OCI-LY1 (cell line): ENCODE measurements at regions not wholly inside any gene's neighbourhood (a gene's known extent, or its start where the extent isn't known, plus 50 kb on each side); places are given as distances from the start of the nearest gene placed in this dataset.

Source experiments
- EZH2 ChIP-seq: fragments of 200-600 bp; sonication (generic), shearing (Covaris generic); IDR thresholded peaks from 2 replicates; pipeline ENCODE4 v1.8.0; 2017; ENCODE audit warnings: borderline replicate concordance, mixed run types, mild to moderate bottlenecking, antibody characterized with exemption, low read length, moderate library complexity, mixed read lengths
- TF ChIP-seq, protein P1 (sequence below): fragments of 200-600 bp; sonication (generic), shearing (Covaris generic); IDR thresholded peaks from 2 replicates; pipeline ENCODE4 v1.5.1; 2017; ENCODE audit warnings: mild to moderate bottlenecking, antibody characterized with exemption, low read length, moderate library complexity, mixed read lengths

DNA sequence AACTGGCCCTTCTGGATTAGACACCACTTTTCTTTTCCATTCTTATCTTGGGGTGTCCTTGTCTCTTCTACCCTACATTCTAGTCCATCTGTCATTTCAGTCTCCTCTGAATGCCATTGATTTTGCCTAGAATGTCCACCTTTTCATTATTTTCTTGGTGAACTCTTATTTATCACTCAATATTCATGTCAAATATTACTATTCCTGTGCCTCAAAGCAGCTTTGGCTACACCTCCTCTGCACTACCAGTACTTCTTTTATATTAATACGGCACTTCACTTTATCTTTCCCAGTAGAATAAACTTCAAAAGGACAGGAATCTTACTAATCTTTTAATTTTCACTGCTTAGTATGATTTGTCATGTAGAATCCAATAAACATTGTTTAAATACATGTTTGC, 186.4 kb upstream of the DPYD start:
- TF ChIP-seq, protein P1, sequence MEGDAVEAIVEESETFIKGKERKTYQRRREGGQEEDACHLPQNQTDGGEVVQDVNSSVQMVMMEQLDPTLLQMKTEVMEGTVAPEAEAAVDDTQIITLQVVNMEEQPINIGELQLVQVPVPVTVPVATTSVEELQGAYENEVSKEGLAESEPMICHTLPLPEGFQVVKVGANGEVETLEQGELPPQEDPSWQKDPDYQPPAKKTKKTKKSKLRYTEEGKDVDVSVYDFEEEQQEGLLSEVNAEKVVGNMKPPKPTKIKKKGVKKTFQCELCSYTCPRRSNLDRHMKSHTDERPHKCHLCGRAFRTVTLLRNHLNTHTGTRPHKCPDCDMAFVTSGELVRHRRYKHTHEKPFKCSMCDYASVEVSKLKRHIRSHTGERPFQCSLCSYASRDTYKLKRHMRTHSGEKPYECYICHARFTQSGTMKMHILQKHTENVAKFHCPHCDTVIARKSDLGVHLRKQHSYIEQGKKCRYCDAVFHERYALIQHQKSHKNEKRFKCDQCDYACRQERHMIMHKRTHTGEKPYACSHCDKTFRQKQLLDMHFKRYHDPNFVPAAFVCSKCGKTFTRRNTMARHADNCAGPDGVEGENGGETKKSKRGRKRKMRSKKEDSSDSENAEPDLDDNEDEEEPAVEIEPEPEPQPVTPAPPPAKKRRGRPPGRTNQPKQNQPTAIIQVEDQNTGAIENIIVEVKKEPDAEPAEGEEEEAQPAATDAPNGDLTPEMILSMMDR, result no peak
- no peak for TF ChIP-seq EZH2
